ENCODE measurements at regions not wholly inside any gene's neighbourhood (a gene's known extent, or its start where the extent isn't known, plus 50 kb on each side); places are given as distances from the start of the nearest gene placed in this dataset. TPM values are rescaled to one million over a fixed set of nuclear protein-coding genes. Genes with fewer than 3 reads are reported as not detected.
"Not testable (repeated sequence)": the region's sequence is repeated elsewhere in the genome, so short reads cannot be mapped to it uniquely, and the experiment has no call there.

DNA sequence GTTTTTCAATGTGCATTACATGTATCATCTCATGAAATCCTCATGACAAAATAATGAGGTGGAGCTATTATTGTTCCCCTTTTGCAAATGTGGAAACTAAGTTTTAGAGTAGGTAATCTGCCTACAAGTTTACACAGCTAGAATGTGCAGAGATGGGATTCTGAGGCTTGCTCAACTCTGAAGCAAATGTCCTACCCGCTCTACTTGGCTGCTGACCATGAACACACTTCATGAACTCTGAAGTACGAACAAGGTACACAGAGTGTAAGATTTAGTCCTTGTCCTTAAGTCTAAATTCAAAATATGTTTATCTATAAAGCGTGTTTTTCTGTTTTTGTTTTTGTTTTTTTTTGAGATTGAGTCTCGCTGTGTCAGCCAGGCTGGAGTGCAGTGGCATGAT is 63.6 kb upstream of the NOTCH2NLA start:
- H3K4me1 ChIP-seq; H3K36me3 ChIP-seq; H3K9me3 ChIP-seq; H3K27me3 ChIP-seq; intact Hi-C loops (cut with DNase I); H3K27ac ChIP-seq; DNase-seq; H3K4me3 ChIP-seq (replicated peaks in 1 of 3): not testable (repeated sequence)
- WGBS, 2 donors: no CpG with 5 or more reads among the region's 4 CpGs

DNA sequence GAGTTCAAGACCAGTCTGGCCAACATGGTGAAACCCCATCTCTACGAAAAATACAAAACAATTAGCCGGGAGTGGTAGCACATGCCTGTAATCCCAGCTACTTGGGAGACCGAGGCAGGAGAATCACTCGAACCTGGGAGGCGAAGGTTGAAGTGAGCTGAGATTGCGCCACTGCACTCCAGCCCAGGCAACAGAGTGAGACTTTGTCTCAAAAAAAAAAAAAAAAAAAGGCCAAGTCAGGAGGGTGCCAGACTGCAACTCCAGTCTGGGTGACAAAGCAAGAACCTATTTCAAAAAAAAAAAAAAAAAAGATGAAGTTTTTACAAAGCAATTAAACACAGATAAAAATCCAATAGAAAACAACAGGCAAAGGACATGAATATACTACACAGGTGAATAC is 59.1 kb upstream of the NOTCH2NLA start:
- H3K4me3 ChIP-seq (replicated peaks in 1 of 3); intact Hi-C loops (cut with DNase I); H3K9me3 ChIP-seq; H3K36me3 ChIP-seq; H3K27me3 ChIP-seq; DNase-seq; H3K4me1 ChIP-seq; H3K27ac ChIP-seq: not testable (repeated sequence)
- WGBS, 2 donors: no CpG with 5 or more reads among the region's 6 CpGs

DNA sequence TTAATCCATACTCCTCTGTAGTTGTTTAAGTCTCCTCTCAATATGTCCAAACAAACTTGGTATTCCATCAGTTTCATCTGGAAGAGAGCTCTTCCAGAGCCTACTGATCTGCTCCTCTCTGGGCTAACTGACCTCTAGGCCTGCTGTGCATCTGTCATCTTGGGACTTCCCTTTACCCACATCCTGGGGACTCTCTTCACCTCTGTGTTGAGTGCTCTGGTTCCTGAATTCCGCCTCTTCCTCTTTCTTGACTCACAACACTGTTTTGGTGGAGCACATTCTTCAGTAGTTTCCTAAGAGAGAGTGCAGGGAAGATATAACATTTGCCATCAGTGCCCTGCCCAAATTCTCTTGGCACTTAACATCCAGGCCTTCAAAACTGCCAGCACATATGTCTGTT is 55.9 kb upstream of the NOTCH2NLA start:
- no CpG with 5 or more reads among the region's 1 CpG for WGBS, 2 donors
- H3K4me3 ChIP-seq (replicated peaks in 1 of 3); DNase-seq; intact Hi-C loops (cut with DNase I); H3K27ac ChIP-seq; H3K36me3 ChIP-seq; H3K4me1 ChIP-seq; H3K9me3 ChIP-seq; H3K27me3 ChIP-seq: not testable (repeated sequence)

DNA sequence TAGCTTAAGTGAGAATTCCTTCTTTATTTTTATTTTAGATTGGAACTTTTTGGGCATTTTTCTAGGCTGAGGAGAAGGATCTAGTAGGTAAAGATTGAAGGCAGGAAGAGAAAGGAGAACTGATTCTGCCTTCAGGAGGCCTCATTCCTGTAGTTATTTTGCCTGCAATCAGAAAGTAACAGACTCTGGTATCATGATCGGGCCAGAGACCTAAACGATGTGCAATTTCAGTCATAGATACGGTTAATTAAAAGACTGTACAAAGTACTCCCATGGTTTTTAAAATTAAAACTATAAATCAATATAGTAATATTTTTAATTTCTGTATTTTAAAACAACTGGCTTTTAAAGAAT is 54.7 kb upstream of the NOTCH2NLA start:
- H3K27ac ChIP-seq; H3K36me3 ChIP-seq; H3K4me1 ChIP-seq; H3K4me3 ChIP-seq (replicated peaks in 1 of 3); H3K9me3 ChIP-seq; intact Hi-C loops (cut with DNase I); DNase-seq; H3K27me3 ChIP-seq: not testable (repeated sequence)
- no CpG with 5 or more reads among the region's 3 CpGs for WGBS, 2 donors

DNA sequence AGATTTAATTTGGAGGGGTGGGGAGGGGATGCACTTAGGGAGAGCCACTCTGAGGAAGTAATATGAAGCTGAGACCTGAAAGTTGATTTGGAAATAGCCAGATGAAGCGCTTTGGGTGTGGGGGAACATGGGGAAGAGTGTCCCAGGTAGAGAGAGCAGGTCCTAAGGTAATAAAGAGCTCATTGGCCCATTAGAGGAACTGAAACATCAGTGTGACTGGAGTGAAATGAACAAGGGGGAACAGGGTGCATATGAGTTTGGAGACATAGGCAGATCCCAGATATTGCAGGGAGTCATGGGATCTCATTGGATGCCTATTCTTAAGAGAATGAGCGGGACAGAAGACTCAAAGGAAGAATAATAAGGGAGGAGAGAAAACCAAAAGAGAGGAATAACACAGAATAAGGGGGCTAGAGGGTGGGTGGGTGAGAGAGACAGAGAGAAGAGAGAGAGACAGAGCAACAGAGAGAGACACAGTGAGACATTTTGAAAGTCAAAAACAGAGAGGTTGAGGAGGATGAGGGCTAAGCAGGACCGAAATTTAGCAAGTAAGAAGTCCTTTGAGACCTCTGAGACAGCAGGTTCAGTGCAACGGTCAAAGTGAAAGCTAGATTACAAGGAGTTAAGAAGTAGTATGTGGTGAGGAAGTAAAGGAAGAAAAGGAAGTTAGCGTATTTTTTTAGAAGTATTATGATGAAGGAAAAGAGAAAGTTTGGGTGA is 54.1 kb upstream of the NOTCH2NLA start:
- H3K27me3 ChIP-seq; H3K27ac ChIP-seq; DNase-seq; H3K36me3 ChIP-seq; H3K9me3 ChIP-seq; H3K4me3 ChIP-seq (replicated peaks in 1 of 3); intact Hi-C loops (cut with DNase I); H3K4me1 ChIP-seq: not testable (repeated sequence)
- WGBS, 2 donors: no CpG with 5 or more reads among the region's 5 CpGs

DNA sequence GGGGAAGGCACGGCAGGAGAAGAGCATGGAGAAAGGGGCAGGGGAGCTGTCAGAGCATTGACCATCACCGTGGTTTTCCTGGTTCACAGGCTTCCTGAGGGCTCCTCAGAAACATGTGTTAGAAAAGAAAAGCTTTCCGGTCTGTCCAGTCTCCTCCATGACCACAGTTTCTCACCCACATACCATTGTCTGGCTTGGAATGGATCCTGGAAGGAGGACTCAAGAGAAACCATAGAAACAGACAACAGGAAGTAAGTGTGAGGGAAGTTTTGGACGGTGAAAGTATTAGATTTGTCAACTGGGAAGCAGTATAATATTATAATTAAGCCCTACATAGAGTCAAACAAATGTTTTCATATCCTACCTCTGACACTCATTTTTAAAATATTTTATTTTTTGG is 52.7 kb upstream of the NOTCH2NLA start:
- H3K27ac ChIP-seq; intact Hi-C loops (cut with DNase I); H3K27me3 ChIP-seq; H3K4me3 ChIP-seq (replicated peaks in 1 of 3); H3K9me3 ChIP-seq; DNase-seq; H3K36me3 ChIP-seq; H3K4me1 ChIP-seq: not testable (repeated sequence)
- WGBS, 2 donors: no CpG with 5 or more reads among the region's 4 CpGs

DNA sequence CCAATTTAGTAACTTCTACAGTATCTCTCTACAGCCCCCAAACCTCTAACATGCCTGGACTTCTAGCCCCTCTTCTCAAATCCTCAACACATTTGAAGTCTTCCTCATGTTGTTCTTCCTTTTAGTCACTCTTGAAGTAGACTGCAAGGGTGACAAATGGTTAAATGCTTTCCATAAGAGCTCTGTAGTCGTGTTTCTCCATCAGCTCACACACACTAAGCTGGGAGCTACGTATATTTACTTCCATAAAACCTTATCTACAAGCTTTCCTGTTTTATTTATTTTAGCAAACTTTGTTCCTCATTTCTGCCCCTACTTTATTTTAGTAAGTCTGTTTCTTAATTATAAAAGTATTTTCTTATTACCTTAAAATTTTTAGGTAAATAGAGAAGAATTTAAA is 49.9 kb upstream of the NOTCH2NLA start:
- no CpG with 5 or more reads among the region's 2 CpGs for WGBS, 2 donors
- DNase-seq; H3K27ac ChIP-seq; H3K9me3 ChIP-seq; H3K4me1 ChIP-seq; H3K27me3 ChIP-seq; H3K4me3 ChIP-seq (replicated peaks in 1 of 3); H3K36me3 ChIP-seq; intact Hi-C loops (cut with DNase I): not testable (repeated sequence)

Small RNA genes in the stretch of these regions (small RNA-seq; reads per million reads assigned to genes)
- not detected for gene RF00003
- gene RF00619: not detected
- not detected for gene RNA5SP536
- not detected for gene RNU6-1071P
